ENCODE measurements at regions not wholly inside any gene's neighbourhood (a gene's known extent, or its start where the extent isn't known, plus 50 kb on each side); places are given as distances from the start of the nearest gene placed in this dataset.

- no peak for TF ChIP-seq YY1 (IDR thresholded peaks at IDR 0.05; ENCODE audit: insufficient read depth, insufficient read length)
- TF ChIP-seq ZNF274 (IDR thresholded peaks at IDR 0.05; ENCODE audit: low read depth, low read length): no peak
- no peak for TF ChIP-seq SUZ12 (IDR thresholded peaks at IDR 0.05; ENCODE audit: extremely low read depth, insufficient read depth, insufficient read length)
These were observed 82.6 kb upstream of the TANK start for GRCh38 chr2:161077367-161078210.
